HCEC 1CT (cell line): ENCODE measurements at regions not wholly inside any gene's neighbourhood (a gene's known extent, or its start where the extent isn't known, plus 50 kb on each side); places are given as distances from the start of the nearest gene placed in this dataset.
"Not testable (repeated sequence)": the region's sequence is repeated elsewhere in the genome, so short reads cannot be mapped to it uniquely, and the experiment has no call there.

Experiments
- DNase-seq: peaks from one replicate; pipeline ENCODE4 v3.0.0-alpha.2; 2017

DNA sequence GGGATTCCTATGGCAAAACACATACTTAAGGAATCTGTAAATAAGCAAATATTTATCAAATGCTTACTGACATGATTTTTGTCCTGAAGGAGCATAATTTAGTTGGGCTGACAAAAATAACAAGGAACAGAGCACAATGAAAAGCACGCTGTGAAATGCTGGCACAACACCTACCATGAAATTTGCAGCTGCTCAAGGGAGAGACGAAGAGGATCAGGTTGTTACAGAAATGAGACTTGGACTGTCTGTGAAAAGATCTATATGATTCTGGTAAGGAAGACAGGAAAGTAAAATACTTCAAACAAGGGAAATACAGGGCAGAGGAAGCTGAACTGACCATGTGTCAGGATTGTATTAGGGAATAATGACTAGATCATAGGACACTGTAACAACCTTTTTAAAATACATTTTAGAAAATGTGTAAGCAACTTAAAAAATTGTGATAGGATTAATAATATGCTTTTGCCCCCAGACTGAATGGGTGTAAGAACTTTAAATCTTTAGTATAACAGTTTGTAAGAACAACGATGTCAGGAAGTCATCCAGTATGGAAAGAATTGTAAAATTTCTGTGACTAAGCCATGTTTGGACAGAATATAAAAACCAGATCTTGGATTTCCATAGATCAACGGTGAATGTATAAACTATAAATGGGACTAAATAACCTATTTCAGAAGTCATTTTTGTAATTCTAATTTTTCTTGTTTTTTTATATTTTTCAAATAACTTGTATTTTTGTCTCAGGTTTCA lies 1556.0 kb downstream of the EFNB2 start:
- no peak for DNase-seq

- no peak for DNase-seq
These were observed 1558.5 kb downstream of the EFNB2 start for GRCh38 chr13:104976986-104977385.

GRCh38 chr13:104975272-104975671 lies 1560.2 kb downstream of the EFNB2 start:
- no peak for DNase-seq

DNA sequence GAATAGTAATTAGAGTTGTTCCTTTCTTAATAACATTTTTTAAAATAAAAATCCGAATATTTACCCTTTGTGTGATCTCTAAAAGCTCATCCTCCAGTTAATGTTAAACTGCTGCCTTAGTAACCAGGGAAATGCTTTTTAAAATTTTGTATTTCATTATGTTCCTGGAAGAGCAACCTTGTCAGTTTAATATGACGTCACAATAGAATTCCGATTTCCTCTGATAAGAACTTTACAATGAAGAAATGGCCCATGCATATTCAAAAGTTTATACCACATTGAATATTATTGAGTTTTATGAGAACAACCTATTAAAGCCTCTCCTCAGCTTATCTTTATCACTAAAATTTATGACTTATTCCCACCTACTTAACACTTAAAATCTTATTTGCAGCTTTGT lies 1566.6 kb downstream of the EFNB2 start:
- DNase-seq: no peak

GRCh38 chr13:104967836-104968630 lies 1567.4 kb downstream of the EFNB2 start:
- no peak for DNase-seq

GRCh38 chr13:104967376-104967775 lies 1568.1 kb downstream of the EFNB2 start:
- DNase-seq: no peak

DNA sequence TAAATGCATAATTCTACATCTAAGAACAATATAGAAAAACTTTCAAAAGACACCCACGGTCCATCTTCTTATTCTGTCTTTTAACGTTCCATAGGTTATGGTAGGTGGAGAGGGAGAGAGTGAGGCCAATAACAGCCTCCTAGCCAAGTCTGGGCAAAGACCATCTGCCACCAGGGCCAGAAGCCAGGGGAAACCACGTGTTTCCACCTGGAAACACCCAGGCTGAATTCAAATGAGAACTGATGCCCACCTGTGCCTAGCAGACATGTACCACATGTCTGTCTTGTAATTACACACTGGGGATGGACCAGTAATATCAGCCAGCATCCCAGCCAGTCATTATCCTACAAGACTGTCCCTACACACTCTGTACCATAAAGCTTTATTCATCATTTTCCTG lies 1573.1 kb downstream of the EFNB2 start:
- no peak for DNase-seq

DNA sequence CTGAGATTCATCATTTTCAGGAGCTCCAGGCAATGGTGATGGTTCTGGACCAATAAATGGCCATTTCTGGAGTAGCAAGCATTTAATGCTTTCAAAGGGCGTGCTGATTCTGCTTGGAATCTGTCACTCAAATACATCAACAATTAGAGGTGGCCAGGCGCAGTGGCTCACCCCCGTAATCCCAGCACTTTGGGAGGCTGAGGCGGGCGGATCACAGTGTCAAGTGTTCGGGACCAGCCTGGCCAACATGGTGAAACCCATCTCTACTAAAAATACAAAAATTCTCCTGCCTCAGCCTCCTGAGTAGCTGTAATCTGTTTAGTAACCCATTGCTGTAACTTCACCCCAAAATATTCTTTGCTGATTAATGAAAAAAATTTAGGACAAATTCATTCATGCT lies 1574.2 kb downstream of the EFNB2 start:
- DNase-seq: no peak

- DNase-seq: no peak
These were observed 1581.3 kb downstream of the EFNB2 start for GRCh38 chr13:104954210-104954609.

- no peak for DNase-seq
These were observed 1581.9 kb downstream of the EFNB2 start for GRCh38 chr13:104953588-104953987.

DNA sequence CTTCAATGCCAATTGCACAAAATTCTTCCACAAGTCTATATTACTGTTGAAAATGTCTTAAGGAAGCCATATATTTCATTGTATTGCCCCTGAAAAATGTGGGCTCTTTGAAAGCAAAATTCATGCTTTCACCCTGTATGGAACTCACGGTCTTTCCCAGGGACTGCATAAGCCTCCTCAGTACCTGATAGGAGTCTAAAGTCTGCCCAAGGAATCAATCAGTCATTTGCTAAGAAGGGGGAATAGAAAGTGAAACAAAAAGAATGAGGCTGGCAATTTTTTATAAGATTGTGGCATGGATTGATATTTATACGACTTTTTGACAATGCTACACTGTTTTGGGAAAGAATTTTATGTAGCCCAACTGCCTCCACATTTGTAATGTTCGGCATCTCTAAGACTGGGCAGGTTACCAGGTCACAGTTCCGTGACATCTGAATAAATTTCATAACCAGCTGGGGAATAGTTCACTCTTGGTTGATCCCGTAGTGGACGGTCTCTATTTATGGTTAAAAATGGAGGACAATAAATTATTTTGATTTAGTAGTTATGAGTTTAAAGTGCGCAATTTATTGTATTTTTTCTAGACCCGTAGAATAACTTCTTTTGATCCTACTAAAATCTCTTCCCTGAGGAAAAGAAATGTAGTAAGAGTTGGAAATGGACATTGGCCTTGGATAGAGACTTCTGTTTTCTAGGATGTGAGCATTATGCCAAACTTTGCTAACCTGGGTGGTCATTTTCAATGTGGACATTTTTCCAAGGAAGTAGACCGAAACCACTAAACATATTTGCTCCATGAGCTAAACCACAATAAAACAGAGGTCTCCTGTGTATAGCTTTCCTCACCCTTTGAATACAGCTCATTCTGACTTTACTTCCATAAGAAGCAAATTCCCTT lies 1585.4 kb downstream of the EFNB2 start:
- DNase-seq: no peak

- DNase-seq: no peak
These were observed 1591.3 kb downstream of the EFNB2 start for GRCh38 chr13:104944176-104944575.

GRCh38 chr13:104943331-104943730 lies 1592.1 kb downstream of the EFNB2 start:
- no peak for DNase-seq

- DNase-seq: no peak
These were observed 1597.6 kb downstream of the EFNB2 start for GRCh38 chr13:104937881-104938280.

GRCh38 chr13:104936304-104936703 lies 1599.2 kb downstream of the EFNB2 start:
- DNase-seq: no peak

DNA sequence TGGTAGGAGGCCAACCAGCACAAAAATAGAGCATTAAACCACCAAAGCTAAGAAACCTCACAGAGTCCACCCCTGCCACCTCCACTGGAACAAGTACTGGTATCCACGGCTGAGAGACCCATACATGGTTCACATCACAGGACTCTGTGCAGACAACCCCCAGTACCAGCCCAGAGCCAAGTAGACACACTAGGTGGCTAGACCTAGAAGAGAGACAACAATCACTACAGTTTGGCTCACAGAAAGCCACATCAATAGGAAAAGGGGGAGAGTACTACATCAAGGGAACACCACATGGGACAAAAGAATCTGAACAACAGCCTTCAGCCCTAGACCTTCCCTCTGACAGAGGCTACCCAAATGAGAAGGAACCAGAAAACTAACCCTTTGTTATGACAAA lies 1614.9 kb downstream of the EFNB2 start:
- not testable (repeated sequence) for DNase-seq

- DNase-seq: no peak
These were observed 1615.4 kb downstream of the EFNB2 start for GRCh38 chr13:104920091-104920490.

GRCh38 chr13:104900191-104900817 lies 1635.2 kb downstream of the EFNB2 start:
- DNase-seq: no peak

DNA sequence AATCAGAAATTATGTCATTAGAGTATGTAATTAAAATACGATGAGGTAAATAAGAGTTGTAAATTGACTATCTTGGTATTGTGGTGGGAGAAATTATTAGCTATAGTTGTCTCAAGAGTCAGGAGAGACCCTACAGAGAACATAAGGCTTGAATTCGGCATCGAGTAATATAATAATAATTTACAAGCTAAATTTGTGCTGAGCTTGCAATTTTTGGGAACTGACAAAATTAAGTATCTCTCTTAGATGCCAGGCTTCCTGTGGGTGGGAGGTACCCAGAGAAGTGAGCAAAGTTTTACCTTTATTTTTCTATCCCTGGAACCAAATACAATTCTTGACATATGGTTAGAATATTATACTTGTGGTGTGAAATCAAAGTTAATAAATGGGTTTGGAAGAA lies 1637.0 kb downstream of the EFNB2 start:
- no peak for DNase-seq

- no peak for DNase-seq
These were observed 1639.9 kb downstream of the EFNB2 start for GRCh38 chr13:104895521-104895920.

- DNase-seq: no peak
These were observed 1660.3 kb downstream of the EFNB2 start for GRCh38 chr13:104875038-104875754.

- DNase-seq: no peak
These were observed 1663.3 kb downstream of the EFNB2 start for GRCh38 chr13:104872153-104872552.
